HEK293 (cell line): ENCODE measurements at regions not wholly inside any gene's neighbourhood (a gene's known extent, or its start where the extent isn't known, plus 50 kb on each side); places are given as distances from the start of the nearest gene placed in this dataset.

Experiments used
- BCL11A ChIP-seq: fragments of 450-650 bp; formaldehyde crosslinking; IDR thresholded peaks from 2 replicates; pipeline ENCODE4 v1.5.1; 2016; ENCODE audit warnings: low read depth, missing biosample characterization, missing genetic modification characterization
- CTCF ChIP-seq: fragments of 450-650 bp; formaldehyde crosslinking; IDR thresholded peaks from 2 replicates; pipeline ENCODE4 v1.5.1; 2016; ENCODE audit warnings: missing biosample characterization, missing genetic modification characterization
- KLF1 ChIP-seq: fragments of 450-650 bp; formaldehyde crosslinking; IDR thresholded peaks from 2 replicates; pipeline ENCODE4 v1.5.1; 2016; ENCODE audit warnings: missing biosample characterization, missing genetic modification characterization
- MYNN ChIP-seq: fragments of 450-650 bp; formaldehyde crosslinking; IDR thresholded peaks from 2 replicates; pipeline ENCODE4 v1.5.1; 2016; ENCODE audit warnings: missing biosample characterization, missing genetic modification characterization, borderline replicate concordance
- OSR2 ChIP-seq: fragments of 450-650 bp; formaldehyde crosslinking; IDR thresholded peaks from 2 replicates; pipeline ENCODE4 v1.5.1; 2016; ENCODE audit warnings: missing biosample characterization, missing genetic modification characterization
- SP2 ChIP-seq: fragments of 450-650 bp; formaldehyde crosslinking; IDR thresholded peaks from 2 replicates; pipeline ENCODE4 v1.5.1; 2016; ENCODE audit warnings: missing biosample characterization, missing genetic modification characterization
- ZBTB17 ChIP-seq: fragments of 450-650 bp; formaldehyde crosslinking; IDR thresholded peaks from 2 replicates; pipeline ENCODE4 v1.5.1; 2016; ENCODE audit warnings: missing biosample characterization, missing genetic modification characterization
- ZBTB21 ChIP-seq: fragments of 450-650 bp; formaldehyde crosslinking; IDR thresholded peaks from 2 replicates; pipeline ENCODE4 v1.5.1; 2017; ENCODE audit warnings: missing biosample characterization, missing genetic modification characterization
- ZNF24 ChIP-seq: fragments of 450-650 bp; formaldehyde crosslinking; IDR thresholded peaks from 2 replicates; pipeline ENCODE4 v1.5.1; 2016; ENCODE audit warnings: missing biosample characterization, missing genetic modification characterization
- ZNF274 ChIP-seq, 2 experiments: fragments of 200-500 bp in 1 of 2; fragments of 450-650 bp in 1 of 2; sonication (Bioruptor generic) in 1 of 2; formaldehyde crosslinking in 1 of 2; IDR thresholded peaks; 2 replicates each; pipeline versions ENCODE4 v1.5.1 to v1.6.1; 2014 to 2016; ENCODE audit warnings: borderline replicate concordance in 1 of 2, inconsistent platforms in 1 of 2, low read length in 1 of 2, missing biosample characterization in 1 of 2, missing genetic modification characterization in 1 of 2
- ZNF324 ChIP-seq: fragments of 450-650 bp; formaldehyde crosslinking; IDR thresholded peaks from 2 replicates; pipeline ENCODE4 v1.5.1; 2016; ENCODE audit warnings: missing biosample characterization, missing genetic modification characterization
- ZNF513 ChIP-seq: fragments of 450-650 bp; IDR thresholded peaks from 2 replicates; pipeline ENCODE4 v1.5.1; 2018; ENCODE audit warnings: missing biosample characterization, missing genetic modification characterization
- ZNF670 ChIP-seq: fragments of 450-650 bp; formaldehyde crosslinking; IDR thresholded peaks from 2 replicates; pipeline ENCODE4 v1.5.1; 2016; ENCODE audit warnings: missing biosample characterization, missing genetic modification characterization, low read depth
- ZNF830 ChIP-seq: fragments of 450-650 bp; IDR thresholded peaks from 2 replicates; pipeline ENCODE4 v1.5.0; 2018; ENCODE audit warnings: missing biosample characterization, missing genetic modification characterization, low read depth, mild to moderate bottlenecking, moderate library complexity

GRCh38 chr12:89845767-89846166 lies 137.1 kb upstream of the ATP2B1 start:
- TF ChIP-seq ZNF324 (tag by site-specific recombination) (no peak), ZBTB21 (tag by site-specific recombination) (no peak), BCL11A (tag by site-specific recombination) (no peak), CTCF (no peak), ZNF670 (tag by site-specific recombination) (no peak), MYNN (no peak), ZNF274 (IDR thresholded peaks at IDR 0.05; ENCODE audit: low read length) (no peak), ZNF274 (tag by site-specific recombination; IDR thresholded peaks at IDR 0.05; ENCODE audit: borderline replicate concordance) (no peak), KLF1 (tag by site-specific recombination) (no peak), ZNF830 (tag by site-specific recombination) (no peak), SP2 (tag by site-specific recombination) (no peak), OSR2 (no peak), ZNF24 (tag by site-specific recombination) (no peak), ZBTB17 (tag by site-specific recombination) (no peak), ZNF513 (tag by site-specific recombination) (no peak)
